ENCODE measurements at regions not wholly inside any gene's neighbourhood (a gene's known extent, or its start where the extent isn't known, plus 50 kb on each side); places are given as distances from the start of the nearest gene placed in this dataset.

GRCh38 chr1:224486801-224487583 is 52.4 kb upstream of the WDR26 start:
- H3K4me3 ChIP-seq: no peak overlapping the region
- no peak overlapping the region for H3K27ac ChIP-seq

- Histone ChIP-seq H3K4me3 (no peak overlapping the region), H3K27ac (no peak overlapping the region)
Measured at GRCh38 chr1:224488806-224489499, 54.4 kb upstream of the WDR26 start.

- Histone ChIP-seq H3K27ac (no peak overlapping the region), H3K4me3 (no peak overlapping the region)
Measured at GRCh38 chr1:224489534-224490365, 55.2 kb upstream of the WDR26 start.

- no peak overlapping the region for H3K4me3 ChIP-seq
- no peak overlapping the region for H3K27ac ChIP-seq
Measured at GRCh38 chr1:224490549-224491537, 56.2 kb upstream of the WDR26 start.

GRCh38 chr1:224492015-224492414 is 57.4 kb upstream of the WDR26 start:
- Histone ChIP-seq H3K4me3 (no peak overlapping the region), H3K27ac (no peak overlapping the region)

GRCh38 chr1:224492632-224493031 is 58.0 kb upstream of the WDR26 start:
- Histone ChIP-seq H3K27ac (no peak overlapping the region), H3K4me3 (no peak overlapping the region)

- Histone ChIP-seq H3K27ac (no peak overlapping the region), H3K4me3 (no peak overlapping the region)
Measured at GRCh38 chr1:224493269-224493668, 58.7 kb upstream of the WDR26 start.

- no peak overlapping the region for H3K27ac ChIP-seq
- no peak overlapping the region for H3K4me3 ChIP-seq
Measured at GRCh38 chr1:224494343-224494742, 59.7 kb upstream of the WDR26 start.

- no peak overlapping the region for H3K4me3 ChIP-seq
- peak overlapping the region in 3 of 21 experiments; percentile 8 to 97 (median 26) for H3K27ac ChIP-seq
Measured at GRCh38 chr1:224495866-224496265, 61.3 kb upstream of the WDR26 start.

- Histone ChIP-seq H3K27ac (peak overlapping the region in 10 of 21 experiments; percentile 78 to 97 (median 86)), H3K4me3 (no peak overlapping the region)
Measured at GRCh38 chr1:224496826-224497225, 62.2 kb upstream of the WDR26 start.

GRCh38 chr1:224497714-224498573 is 63.3 kb upstream of the WDR26 start:
- Histone ChIP-seq H3K4me3 (no peak overlapping the region), H3K27ac (peak overlapping the region in 20 of 21 experiments; percentile 78 to 97 (median 82))

GRCh38 chr1:224498574-224499170 is 64.1 kb upstream of the WDR26 start:
- Histone ChIP-seq H3K4me3 (no peak overlapping the region), H3K27ac (peak overlapping the region; percentile 55 to 97 (median 81))

GRCh38 chr1:224499204-224499603 is 64.6 kb upstream of the WDR26 start:
- peak overlapping the region in 20 of 21 experiments; percentile 78 to 97 (median 82) for H3K27ac ChIP-seq
- H3K4me3 ChIP-seq: no peak overlapping the region

- H3K27ac ChIP-seq: peak overlapping the region in 2 of 21 experiments; percentile 86 to 97
Measured at GRCh38 chr1:224500796-224501195, 66.2 kb upstream of the WDR26 start.

GRCh38 chr1:224501836-224502235 is 67.2 kb upstream of the WDR26 start:
- peak overlapping the region in 19 of 21 experiments; percentile 61 to 90 (median 76) for H3K27ac ChIP-seq
- H3K4me3 ChIP-seq: no peak overlapping the region

More at GRCh38 chr1:224500796-224501195, 66.2 kb upstream of the WDR26 start:
- no peak overlapping the region for H3K4me3 ChIP-seq

GRCh38 chr1:224502459-224503160 is 68.0 kb upstream of the WDR26 start:
- Histone ChIP-seq H3K4me3 (no peak overlapping the region), H3K27ac (peak overlapping the region in 20 of 21 experiments; percentile 61 to 90 (median 76))
